H9 (cell line): ENCODE measurements at regions not wholly inside any gene's neighbourhood (a gene's known extent, or its start where the extent isn't known, plus 50 kb on each side); places are given as distances from the start of the nearest gene placed in this dataset.

Experiments
- DNase-seq: peaks from one replicate; pipeline ENCODE4 v3.0.0-alpha.2; 2017
- H2AFZ ChIP-seq: one replicate; pipeline ENCODE4 v1.6.1; 2013; ENCODE audit warnings: mild to moderate bottlenecking, low read length, control low read depth, moderate library complexity
- H2AK5ac ChIP-seq: 2 replicates; pipeline ENCODE4 v1.6.1; 2013; ENCODE audit warnings: low read length, control low read depth, mixed read lengths; ENCODE audit not compliant: insufficient read length
- H2BK120ac ChIP-seq: one replicate; pipeline ENCODE4 v1.6.1; 2013; ENCODE audit warnings: low read depth, mild to moderate bottlenecking, low read length, control low read depth, inconsistent platforms; ENCODE audit not compliant: poor library complexity, severe bottlenecking
- H2BK12ac ChIP-seq: 2 replicates; pipeline ENCODE4 v1.6.1; 2013; ENCODE audit warnings: low read length, control low read depth, mixed read lengths, low read depth; ENCODE audit not compliant: insufficient read length
- H2BK15ac ChIP-seq: 2 replicates; pipeline ENCODE4 v1.6.1; 2013; ENCODE audit warnings: low read depth, low read length, control low read depth
- H2BK20ac ChIP-seq: one replicate; pipeline ENCODE4 v1.6.1; 2013; ENCODE audit warnings: low read depth, mild to moderate bottlenecking, low read length, control low read depth, inconsistent platforms; ENCODE audit not compliant: poor library complexity, severe bottlenecking
- H2BK5ac ChIP-seq: 2 replicates; pipeline ENCODE4 v1.6.1; 2013; ENCODE audit warnings: low read length, control low read depth, mixed read lengths; ENCODE audit not compliant: insufficient read length
- H3K14ac ChIP-seq: 2 replicates; pipeline ENCODE4 v1.6.1; 2013; ENCODE audit warnings: low read length, control low read depth; ENCODE audit not compliant: insufficient read depth
- H3K18ac ChIP-seq: 2 replicates; pipeline ENCODE4 v1.6.1; 2013; ENCODE audit warnings: low read depth, mild to moderate bottlenecking, mixed read lengths, low read length, control low read depth; ENCODE audit not compliant: insufficient read length
- H3K23ac ChIP-seq: 2 replicates; pipeline ENCODE4 v1.6.1; 2013; ENCODE audit warnings: low read length, control low read depth, mixed read lengths, low read depth; ENCODE audit not compliant: insufficient read length
- H3K23me2 ChIP-seq: 2 replicates; pipeline ENCODE4 v1.6.1; 2013; ENCODE audit warnings: low read depth, mild to moderate bottlenecking, mixed read lengths, low read length, control low read depth; ENCODE audit not compliant: insufficient read length, poor library complexity, severe bottlenecking
- H3K27ac ChIP-seq: 2 replicates; pipeline ENCODE4 v1.5.1; 2013; ENCODE audit warnings: low read length, control low read depth, mixed read lengths, low read depth; ENCODE audit not compliant: insufficient read length
- H3K27me3 ChIP-seq: 2 replicates; pipeline ENCODE4 v1.6.1; 2013; ENCODE audit warnings: low read length, control low read depth, inconsistent platforms; ENCODE audit not compliant: insufficient read depth
- H3K4ac ChIP-seq: 2 replicates; pipeline ENCODE4 v1.6.1; 2013; ENCODE audit warnings: low read depth, mild to moderate bottlenecking, control low read depth, inconsistent platforms, low read length, moderate library complexity
- H3K4me1 ChIP-seq: 2 replicates; pipeline ENCODE4 v1.6.1; 2013; ENCODE audit warnings: low read length, control low read depth, inconsistent platforms; ENCODE audit not compliant: insufficient read depth
- H3K4me2 ChIP-seq: 2 replicates; pipeline ENCODE4 v1.6.1; 2013; ENCODE audit warnings: low read length, control low read depth, mixed read lengths; ENCODE audit not compliant: insufficient read length, insufficient read depth
- H3K56ac ChIP-seq: 2 replicates; pipeline ENCODE4 v1.6.1; 2013; ENCODE audit warnings: low read depth, mild to moderate bottlenecking, mixed read lengths, low read length, control low read depth; ENCODE audit not compliant: insufficient read length
- H3K79me1 ChIP-seq: 2 replicates; pipeline ENCODE4 v1.6.1; 2013; ENCODE audit warnings: low read depth, mild to moderate bottlenecking, moderate library complexity, low read length, control low read depth, inconsistent platforms; ENCODE audit not compliant: insufficient read depth, poor library complexity, severe bottlenecking
- H3K79me2 ChIP-seq: 2 replicates; pipeline ENCODE4 v1.6.1; 2013; ENCODE audit warnings: low read length, control low read depth, inconsistent platforms; ENCODE audit not compliant: insufficient read depth
- H3K9ac ChIP-seq: 2 replicates; pipeline ENCODE4 v1.6.1; 2013; ENCODE audit warnings: low read length, control low read depth, mixed read lengths; ENCODE audit not compliant: insufficient read length; ENCODE audit errors: extremely low read depth
- H3K9me3 ChIP-seq: one replicate; pipeline ENCODE4 v1.6.1; 2013; ENCODE audit warnings: low read depth, low read length, inconsistent platforms; ENCODE audit not compliant: control insufficient read depth
- H3T11ph ChIP-seq: one replicate; pipeline ENCODE4 v1.6.1; 2013; ENCODE audit warnings: mild to moderate bottlenecking, low read length, control low read depth, inconsistent platforms
- H4K20me1 ChIP-seq: one replicate; pipeline ENCODE4 v1.6.1; 2013; ENCODE audit not compliant: control insufficient read depth, insufficient read length, insufficient read depth
- H4K5ac ChIP-seq: 2 replicates; pipeline ENCODE4 v1.6.1; 2013; ENCODE audit warnings: low read depth, mild to moderate bottlenecking, mixed read lengths, low read length, control low read depth; ENCODE audit not compliant: insufficient read length
- H4K8ac ChIP-seq: replicated peaks from 2 replicates; pipeline ENCODE4 v1.6.1; 2013; ENCODE audit warnings: low read length, control low read depth, mixed read lengths, low read depth; ENCODE audit not compliant: insufficient read length
- H4K91ac ChIP-seq: 2 replicates; pipeline ENCODE4 v1.6.1; 2013; ENCODE audit warnings: low read depth, mild to moderate bottlenecking, moderate library complexity, mixed read lengths, low read length, control low read depth; ENCODE audit not compliant: insufficient read length
- H3K27ac Mint-ChIP-seq, 3 experiments: 2 replicates in 2 of 3; 3 replicates in 1 of 3; pipeline ENCODE4 v1.8.0; 2020 to 2021; ENCODE audit warnings: mixed read lengths in 3 of 3, mild to moderate bottlenecking in 1 of 3, moderate library complexity in 1 of 3
- H3K27me3 Mint-ChIP-seq: 2 replicates; pipeline ENCODE4 v1.8.0; 2021; ENCODE audit warnings: low read depth, mild to moderate bottlenecking, moderate library complexity, mixed read lengths
- H3K36me3 Mint-ChIP-seq, 3 experiments: 2 replicates in 2 of 3; 3 replicates in 1 of 3; pipeline ENCODE4 v1.8.0; 2020 to 2021; ENCODE audit warnings: low read depth in 3 of 3, mixed read lengths in 3 of 3; ENCODE audit not compliant: insufficient read depth in 1 of 3
- H3K4me1 Mint-ChIP-seq, 2 experiments: 2 replicates each; pipeline ENCODE4 v1.8.0; 2020; ENCODE audit warnings: mixed read lengths in 2 of 2
- H3K4me3 Mint-ChIP-seq, 2 experiments: 2 replicates in 1 of 2; 3 replicates in 1 of 2; pipeline ENCODE4 v1.8.0; 2020 to 2021; ENCODE audit warnings: mild to moderate bottlenecking in 2 of 2, mixed read lengths in 2 of 2, moderate library complexity in 1 of 2
- H3K9me3 Mint-ChIP-seq, 2 experiments: 2 replicates in 1 of 2; 3 replicates in 1 of 2; pipeline ENCODE4 v1.8.0; 2020; ENCODE audit warnings: mild to moderate bottlenecking in 2 of 2, mixed read lengths in 2 of 2, moderate library complexity in 1 of 2
- CTCF ChIP-seq: fragments of 200-600 bp; sonication (generic); conservative IDR thresholded peaks from 3 replicates; pipeline ENCODE4 v1.8.0; 2021; ENCODE audit warnings: antibody characterized with exemption, mild to moderate bottlenecking
- WGBS: extraction: QIAGEN DNeasy Blood & Tissue Kit; methylation state at CpG from one replicate; pipeline ENCODE4 v1.1.7; 2013; ENCODE audit warnings: missing lambda C conversion rate, low lambda C conversion rate, mixed read lengths; ENCODE audit not compliant: insufficient read length; ENCODE audit errors: extremely low coverage; 5-methylcytosine and 5-hydroxymethylcytosine counted together

- Histone ChIP-seq H3K14ac (no peak overlapping the region), H4K5ac (no peak overlapping the region), H2BK20ac (no peak overlapping the region), H3K79me1 (no peaks in the 10 kb centered on the region), H3K9ac (no peak overlapping the region), H3K56ac (no peak overlapping the region), H3K23me2 (no peaks in the 10 kb centered on the region), H3K9me3 (no peaks in the 10 kb centered on the region), H2BK12ac (no peak overlapping the region), H2BK15ac (no peak overlapping the region), H3K4me1 (peaks cover 2% of the 10 kb centered on the region; the same call in 1 of the 2 replicates), H3K27me3 (no peaks in the 10 kb centered on the region), H4K91ac (no peak overlapping the region), H3K4me2 (no peak overlapping the region), H4K8ac (no peak overlapping the region), H3K4ac (no peak overlapping the region), H2AFZ (no peak overlapping the region), H3K79me2 (no peaks in the 10 kb centered on the region), H4K20me1 (no peaks in the 10 kb centered on the region), H3K23ac (no peak overlapping the region), H3K27ac (no peak overlapping the region), H2BK120ac (no peak overlapping the region), H2BK5ac (no peak overlapping the region), H3K18ac (no peak overlapping the region), H3T11ph (no peak overlapping the region), H2AK5ac (no peak overlapping the region)
- Mint-ChIP-seq H3K4me1 (peaks cover 28 to 30% of the 10 kb centered on the region in 2 experiments), H3K27ac (no peak overlapping the region), H3K4me3 (no peak overlapping the region), H3K9me3 (peaks cover 0 to 6% of the 10 kb centered on the region in 2 experiments; a peak in 4 of 5 replicates), H3K27me3 (no peaks in the 10 kb centered on the region), H3K36me3 (peaks cover 0 to 6% (median 5%) of the 10 kb centered on the region in 3 experiments; a peak in 5 of 7 replicates)
- WGBS, result no CpG with 5 or more reads among the region's 5 CpGs
- TF ChIP-seq CTCF, result no peak
- no peak for DNase-seq
These were observed 79.2 kb upstream of the PTPRZ1 start for GRCh38 chr7:121793716-121794115.
